Neuron (in vitro differentiated cells): ENCODE measurements at regions not wholly inside any gene's neighbourhood (a gene's known extent, or its start where the extent isn't known, plus 50 kb on each side); places are given as distances from the start of the nearest gene placed in this dataset.

Experiments used
- H2AFZ ChIP-seq: one replicate; pipeline ENCODE4 v1.6.1; 2013; ENCODE audit warnings: low read depth, mild to moderate bottlenecking, inconsistent platforms, low read length, moderate library complexity
- H3K27me3 ChIP-seq: one replicate; pipeline ENCODE4 v1.6.1; 2013; ENCODE audit warnings: low read length; ENCODE audit not compliant: insufficient read depth
- H3K36me3 ChIP-seq: one replicate; pipeline ENCODE4 v1.6.1; 2013; ENCODE audit warnings: low read length; ENCODE audit not compliant: insufficient read depth
- H3K4me1 ChIP-seq: one replicate; pipeline ENCODE4 v1.6.1; 2013; ENCODE audit warnings: low read length; ENCODE audit not compliant: insufficient read depth
- H3K4me3 ChIP-seq: 2 replicates; pipeline ENCODE4 v1.5.1; 2013; ENCODE audit warnings: mild to moderate bottlenecking, low read length, moderate library complexity
- H3K9me3 ChIP-seq: one replicate; pipeline ENCODE4 v1.6.1; 2013; ENCODE audit warnings: low read length

DNA sequence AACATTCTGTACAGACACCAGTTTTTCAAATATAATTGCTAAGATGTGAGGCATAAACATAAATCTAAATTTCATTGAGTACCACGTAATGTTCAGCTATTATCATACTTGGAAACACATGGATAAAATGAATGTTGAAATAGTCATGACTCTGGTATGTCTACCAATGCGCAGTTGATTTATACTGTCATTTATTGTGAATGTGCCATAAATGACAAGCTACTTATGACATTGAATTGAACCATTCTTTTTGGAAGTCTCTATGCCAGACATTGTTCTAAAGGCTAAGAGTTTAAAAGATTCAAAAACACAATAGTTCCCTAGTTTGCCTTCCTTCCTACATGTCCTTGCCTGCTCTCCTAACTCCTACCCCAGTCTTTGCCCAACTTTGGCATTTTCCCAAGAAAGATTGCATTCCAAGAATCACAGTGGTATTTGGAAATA, 96.6 kb upstream of the DMD start:
- Histone ChIP-seq H3K4me1 (no peaks in the 10 kb centered on the region), H3K4me3 (no peak overlapping the region), H3K36me3 (no peaks in the 10 kb centered on the region), H2AFZ (no peak overlapping the region), H3K27me3 (no peaks in the 10 kb centered on the region), H3K9me3 (no peaks in the 10 kb centered on the region)

DNA sequence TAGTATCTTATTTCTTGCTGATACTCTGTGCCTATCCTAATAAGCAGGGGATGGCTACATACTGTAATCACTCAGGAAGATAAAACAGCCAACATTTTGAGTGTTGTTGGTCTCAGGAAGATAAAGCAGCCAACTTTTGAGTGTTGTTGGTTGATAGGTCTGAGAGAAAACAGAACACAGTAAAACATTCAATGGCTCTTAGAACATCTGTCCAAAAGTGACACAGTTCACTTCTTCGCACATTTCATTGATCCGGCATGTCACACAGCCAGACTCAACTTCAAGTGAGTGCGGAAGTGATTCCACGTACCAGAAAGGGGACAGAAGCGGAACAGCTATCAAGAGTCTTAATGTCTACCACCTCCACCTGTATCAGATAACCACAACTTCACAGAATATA, 87.3 kb upstream of the DMD start:
- H3K4me3 ChIP-seq: no peak overlapping the region
- H3K27me3 ChIP-seq: no peaks in the 10 kb centered on the region
- no peaks in the 10 kb centered on the region for H3K36me3 ChIP-seq
- H3K4me1 ChIP-seq: no peaks in the 10 kb centered on the region
- H2AFZ ChIP-seq: no peak overlapping the region
- no peaks in the 10 kb centered on the region for H3K9me3 ChIP-seq

DNA sequence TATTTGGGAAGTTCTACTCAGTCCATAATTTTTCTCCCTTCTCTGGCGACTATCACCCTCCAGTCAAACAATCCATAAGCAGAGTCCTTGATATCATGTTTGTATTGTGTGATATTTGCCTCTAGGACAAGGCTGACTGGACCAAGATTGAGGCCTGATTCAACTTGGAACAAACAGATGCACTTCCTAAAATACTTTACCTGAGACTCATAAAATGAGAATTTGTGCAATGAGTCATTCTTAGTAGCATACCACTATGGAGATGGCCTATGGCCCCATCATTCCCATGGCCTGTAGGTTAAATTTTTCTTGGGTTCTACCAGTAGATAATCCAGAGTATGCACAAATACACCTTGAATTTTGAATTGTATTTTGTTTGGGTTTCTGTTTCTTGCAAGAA, 74.2 kb upstream of the DMD start:
- H3K9me3 ChIP-seq: no peaks in the 10 kb centered on the region
- no peak overlapping the region for H3K4me3 ChIP-seq
- H3K27me3 ChIP-seq: no peaks in the 10 kb centered on the region
- no peak overlapping the region for H2AFZ ChIP-seq
- H3K4me1 ChIP-seq: no peaks in the 10 kb centered on the region
- H3K36me3 ChIP-seq: no peaks in the 10 kb centered on the region

DNA sequence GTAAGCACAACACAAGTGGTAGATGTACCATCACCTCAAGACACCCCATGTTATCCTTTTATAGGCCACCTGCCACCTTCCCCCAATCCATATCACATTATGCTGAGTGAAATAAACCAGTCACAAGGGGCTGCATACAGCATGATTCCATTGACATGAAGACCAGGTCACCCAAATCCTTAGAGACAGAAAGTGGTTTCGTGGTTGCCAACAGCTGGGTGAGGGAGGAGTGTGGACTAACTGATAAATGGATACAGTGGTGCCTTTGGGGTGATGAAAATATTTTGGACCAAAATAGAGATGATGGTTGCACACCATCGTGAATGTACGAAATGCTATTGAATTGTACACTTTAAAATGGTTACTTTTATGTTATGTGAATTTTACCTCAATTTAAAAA, 65.7 kb upstream of the DMD start:
- no peaks in the 10 kb centered on the region for H3K4me1 ChIP-seq
- H2AFZ ChIP-seq: no peak overlapping the region
- H3K27me3 ChIP-seq: no peaks in the 10 kb centered on the region
- no peaks in the 10 kb centered on the region for H3K9me3 ChIP-seq
- H3K4me3 ChIP-seq: no peak overlapping the region
- H3K36me3 ChIP-seq: no peaks in the 10 kb centered on the region

DNA sequence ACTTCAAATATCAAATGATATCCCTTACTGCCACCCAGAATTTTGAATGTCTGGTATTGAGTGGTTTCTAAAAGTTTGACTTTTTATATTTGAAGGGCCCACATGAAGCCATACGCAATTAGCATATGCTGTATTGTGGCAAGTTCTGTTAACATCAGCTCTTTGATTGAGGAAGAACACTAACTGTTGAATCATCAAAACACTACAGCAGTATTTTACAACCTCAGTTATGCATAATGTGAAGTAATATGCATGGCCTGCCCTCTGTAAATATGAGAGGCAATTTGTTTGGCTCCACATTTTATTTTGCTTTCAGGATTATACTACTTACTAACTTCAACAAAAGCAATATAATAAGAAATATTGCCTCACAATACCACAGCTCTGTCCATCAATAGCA, 62.2 kb upstream of the DMD start:
- Histone ChIP-seq H3K4me1 (no peaks in the 10 kb centered on the region), H3K27me3 (no peaks in the 10 kb centered on the region), H3K4me3 (no peak overlapping the region), H3K9me3 (no peaks in the 10 kb centered on the region), H3K36me3 (no peaks in the 10 kb centered on the region), H2AFZ (no peak overlapping the region)

DNA sequence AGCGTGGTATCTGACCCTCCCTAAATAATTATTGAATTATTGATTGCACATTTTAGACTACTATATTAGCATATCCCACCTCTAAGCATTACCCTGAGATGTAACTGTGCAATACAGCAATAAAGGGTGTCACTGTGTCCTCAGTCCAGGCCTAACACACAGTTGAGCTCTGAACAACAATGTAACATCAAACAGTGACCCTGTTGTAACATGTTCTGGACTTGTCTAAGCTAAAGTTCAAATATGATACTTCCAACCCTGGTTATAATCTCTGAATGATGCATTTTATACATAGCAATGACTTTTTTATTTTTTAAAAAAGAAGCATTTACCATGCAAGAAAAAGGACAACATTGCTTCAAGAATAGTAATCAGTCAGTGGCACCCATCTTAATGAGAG, 61.6 kb upstream of the DMD start:
- Histone ChIP-seq H2AFZ (no peak overlapping the region), H3K4me3 (no peak overlapping the region), H3K9me3 (no peaks in the 10 kb centered on the region)

More for the DNA sequence above, 61.6 kb upstream of the DMD start:
- Histone ChIP-seq H3K27me3 (no peaks in the 10 kb centered on the region), H3K4me1 (no peaks in the 10 kb centered on the region), H3K36me3 (no peaks in the 10 kb centered on the region)
